ENCODE measurements at regions not wholly inside any gene's neighbourhood (a gene's known extent, or its start where the extent isn't known, plus 50 kb on each side); places are given as distances from the start of the nearest gene placed in this dataset.

DNA sequence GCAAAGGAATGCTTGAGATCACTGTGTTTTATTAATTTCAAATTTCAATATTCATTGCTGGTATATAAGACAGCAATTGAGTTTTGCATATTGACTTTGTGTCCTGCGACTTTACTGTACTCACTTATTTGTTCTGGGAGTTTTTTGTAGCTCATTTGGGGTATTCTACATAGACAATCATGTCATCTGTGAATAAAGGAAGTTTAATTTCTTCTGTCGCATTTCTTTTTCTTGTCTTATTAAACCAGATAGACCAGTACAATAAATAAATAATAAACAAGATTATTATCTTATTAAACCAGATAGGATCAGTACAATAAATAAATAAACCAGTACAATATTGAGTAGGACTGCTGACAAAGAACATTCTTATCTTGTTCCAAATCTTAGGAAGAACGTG is 448.2 kb downstream of the RPS24 start:
- peak; percentile 71 for TF ChIP-seq EZH2 (IDR thresholded peaks at IDR 0.05; ENCODE audit: low read length, unreplicated experiment)
- TF ChIP-seq CTCF (conservative IDR thresholded peaks at IDR 0.05; ENCODE audit: low read depth, low read length) = no peak
- peak; percentile 9; the same call in 1 of the 2 replicates for TF ChIP-seq EZH2phosphoT487 (IDR thresholded peaks at IDR 0.05; ENCODE audit: borderline replicate concordance, low read length)
- intact Hi-C loops (cut with micrococcal nuclease) = no loop called here
- H3K9me3 ChIP-seq (ENCODE audit: low read length) = no peaks in the 10 kb centered on the region
- H3F3A ChIP-seq (ENCODE audit: low read length, unreplicated experiment) = no peaks in the 10 kb centered on the region
- no peak overlapping the region for H3K4me3 ChIP-seq (ENCODE audit: low read length)
- DNase-seq (no peak), ATAC-seq (no peak)
- peaks cover 76% of the 10 kb centered on the region for H3K27me3 ChIP-seq (ENCODE audit: low read length)
- BruUV-seq (replicated peaks) = no TSS peak
- no peak overlapping the region for H2AFZ ChIP-seq (ENCODE audit: low read length)
- no peaks in the 10 kb centered on the region for H4K20me1 ChIP-seq (ENCODE audit: low read length)
- H3K9me2 ChIP-seq (replicated peaks; ENCODE audit: low read length) = 0 out of 2 replicates have a peak, but pooled peaks cover 2% of the 10 kb centered on the region
- no peak overlapping the region for H3K4me2 ChIP-seq (ENCODE audit: low read length)
- POLR2A ChIA-PET (ENCODE audit: unreplicated experiment) = no interaction called here
- H3K36me3 ChIP-seq (ENCODE audit: low read depth, low read length) = no peaks in the 10 kb centered on the region
- CTCF ChIA-PET = no interaction called here
- H3K79me2 ChIP-seq (ENCODE audit: low read length) = no peaks in the 10 kb centered on the region
- no peak overlapping the region for H3K9ac ChIP-seq (ENCODE audit: low read length)
- no peaks in the 10 kb centered on the region for H3K4me1 ChIP-seq (ENCODE audit: insufficient read depth, low read length)
- H3K27ac ChIP-seq (ENCODE audit: low read length) = no peak overlapping the region

- no peaks in the 10 kb centered on the region for H3K4me1 ChIP-seq (ENCODE audit: insufficient read depth, low read length)
- H3K9me2 ChIP-seq (replicated peaks; ENCODE audit: low read length) = 0 out of 2 replicates have a peak, but pooled peaks cover 2% of the 10 kb centered on the region
- no peaks in the 10 kb centered on the region for H3F3A ChIP-seq (ENCODE audit: low read length, unreplicated experiment)
- H3K27ac ChIP-seq (ENCODE audit: low read length) = no peak overlapping the region
- no peaks in the 10 kb centered on the region for H3K79me2 ChIP-seq (ENCODE audit: low read length)
- ChIA-PET CTCF (no interaction called here), POLR2A (ENCODE audit: unreplicated experiment) (no interaction called here)
- no peak overlapping the region for H2AFZ ChIP-seq (ENCODE audit: low read length)
- H3K4me2 ChIP-seq (ENCODE audit: low read length) = no peak overlapping the region
- intact Hi-C loops (cut with micrococcal nuclease) = no loop called here
- no peaks in the 10 kb centered on the region for H4K20me1 ChIP-seq (ENCODE audit: low read length)
- H3K9ac ChIP-seq (ENCODE audit: low read length) = no peak overlapping the region
- no TSS peak for BruUV-seq (replicated peaks)
- TF ChIP-seq CTCF (conservative IDR thresholded peaks at IDR 0.05; ENCODE audit: low read depth, low read length) = no peak
- TF ChIP-seq EZH2 (IDR thresholded peaks at IDR 0.05; ENCODE audit: low read length, unreplicated experiment) = no peak
- no peak for TF ChIP-seq EZH2phosphoT487 (IDR thresholded peaks at IDR 0.05; ENCODE audit: borderline replicate concordance, low read length)
- DNase-seq (no peak), ATAC-seq (peak; percentile 8; the same call in 1 of the 2 replicates)
- no peaks in the 10 kb centered on the region for H3K36me3 ChIP-seq (ENCODE audit: low read depth, low read length)
- H3K9me3 ChIP-seq (ENCODE audit: low read length) = peaks cover 1% of the 10 kb centered on the region; the same call in 1 of the 2 replicates
- H3K4me3 ChIP-seq (ENCODE audit: low read length) = no peak overlapping the region
- H3K27me3 ChIP-seq (ENCODE audit: low read length) = peaks cover 62% of the 10 kb centered on the region
Measured at GRCh38 chr10:78483641-78484040, 450.0 kb downstream of the RPS24 start.

DNA sequence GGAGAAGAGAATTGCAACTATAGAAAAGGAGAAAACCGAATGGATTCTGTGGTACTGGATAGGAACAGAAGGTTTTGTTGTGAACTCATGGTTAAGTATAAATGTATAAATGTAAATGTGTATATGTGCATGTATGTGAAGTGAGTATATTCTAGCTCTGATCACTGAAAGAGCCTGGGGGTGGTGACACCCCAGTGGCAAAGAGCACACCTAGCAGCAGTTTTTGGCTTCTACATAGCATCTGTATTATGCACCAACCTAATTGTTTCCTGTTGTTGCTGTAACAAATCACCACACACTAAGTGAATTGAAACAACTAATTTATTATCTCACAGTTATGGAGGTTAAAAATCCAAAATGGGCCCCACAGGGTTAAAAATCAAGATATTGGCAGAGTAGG is 455.4 kb downstream of the RPS24 start:
- H3K9me2 ChIP-seq (replicated peaks; ENCODE audit: low read length) = 0 out of 2 replicates have a peak, but pooled peaks cover 2% of the 10 kb centered on the region
- CTCF ChIA-PET = no interaction called here
- ATAC-seq (no peak), DNase-seq (no peak)
- no peak overlapping the region for H3K4me2 ChIP-seq (ENCODE audit: low read length)
- POLR2A ChIA-PET (ENCODE audit: unreplicated experiment) = interaction anchor here (0.7 kb wide), 1 partner anchor 441 kb away, joined by 3 read pairs; no protein-coding TSS in a partner anchor
- no peaks in the 10 kb centered on the region for H3K79me2 ChIP-seq (ENCODE audit: low read length)
- no peak overlapping the region for H3K9ac ChIP-seq (ENCODE audit: low read length)
- TF ChIP-seq CTCF (conservative IDR thresholded peaks at IDR 0.05; ENCODE audit: low read depth, low read length) (no peak), EZH2 (IDR thresholded peaks at IDR 0.05; ENCODE audit: low read length, unreplicated experiment) (no peak), EZH2phosphoT487 (IDR thresholded peaks at IDR 0.05; ENCODE audit: borderline replicate concordance, low read length) (no peak)
- peaks cover 7% of the 10 kb centered on the region for H3F3A ChIP-seq (ENCODE audit: low read length, unreplicated experiment)
- no TSS peak for BruUV-seq (replicated peaks)
- H4K20me1 ChIP-seq (ENCODE audit: low read length) = no peaks in the 10 kb centered on the region
- peaks cover 9% of the 10 kb centered on the region for H3K27me3 ChIP-seq (ENCODE audit: low read length)
- H2AFZ ChIP-seq (ENCODE audit: low read length) = no peak overlapping the region
- H3K4me3 ChIP-seq (ENCODE audit: low read length) = no peak overlapping the region
- H3K27ac ChIP-seq (ENCODE audit: low read length) = no peak overlapping the region
- H3K36me3 ChIP-seq (ENCODE audit: low read depth, low read length) = no peaks in the 10 kb centered on the region
- H3K4me1 ChIP-seq (ENCODE audit: insufficient read depth, low read length) = peaks cover 11% of the 10 kb centered on the region; the same call in 1 of the 2 replicates
- H3K9me3 ChIP-seq (ENCODE audit: low read length) = peaks cover 29% of the 10 kb centered on the region
- intact Hi-C loops (cut with micrococcal nuclease) = no loop called here

Measured in PC-3 (cell line).